ENCODE measurements at regions not wholly inside any gene's neighbourhood (a gene's known extent, or its start where the extent isn't known, plus 50 kb on each side); places are given as distances from the start of the nearest gene placed in this dataset.

- no peak for TF ChIP-seq CTCF (conservative IDR thresholded peaks at IDR 0.05; ENCODE audit: low read length)
- no peak for TF ChIP-seq EZH2phosphoT487 (IDR thresholded peaks at IDR 0.05; ENCODE audit: borderline replicate concordance)
Observed at GRCh38 chr6:44057931-44058616, 69.2 kb downstream of the MRPL14 start.
